Posterior cingulate gyrus (tissue), 11 donors: ENCODE measurements at regions not wholly inside any gene's neighbourhood (a gene's known extent, or its start where the extent isn't known, plus 50 kb on each side); places are given as distances from the start of the nearest gene placed in this dataset.

ENCODE experiments used
- DNase-seq, 10 donors: peaks; one replicate each; pipeline versions ENCODE4 v3.0.0 to v3.0.0-alpha.2; 2020 to 2021; ENCODE audit warnings: mixed read lengths in 3 of 10
- intact Hi-C: fragments of 100-400 bp; cut with DNase I; formaldehyde crosslinking; loops from one replicate; pipeline ENCODE4 v1.15.1; 2023

GRCh38 chr15:69505956-69506556, 53.4 kb downstream of the RPLP1 start:
- intact Hi-C loops: no loop called here
- DNase-seq: peak in 1 of 10 donors; percentile 20

GRCh38 chr15:69508659-69509058, 56.0 kb downstream of the RPLP1 start:
- DNase-seq: peak in 1 of 10 donors; percentile 8
- intact Hi-C loops: no loop called here

GRCh38 chr15:69509131-69509530, 56.5 kb downstream of the RPLP1 start:
- peak in 1 of 10 donors; percentile 22 for DNase-seq
- intact Hi-C loops: no loop called here

GRCh38 chr15:69510556-69510955, 57.9 kb downstream of the RPLP1 start:
- no peak for DNase-seq
- intact Hi-C loops: no loop called here

GRCh38 chr15:69511015-69511414, 58.4 kb downstream of the RPLP1 start:
- intact Hi-C loops: no loop called here
- no peak for DNase-seq

GRCh38 chr15:69511716-69512340, 59.2 kb downstream of the RPLP1 start:
- intact Hi-C loops: no loop called here
- peak in 1 of 10 donors; percentile 3 for DNase-seq

- intact Hi-C loops: no loop called here
- DNase-seq: peak in 1 of 10 donors; percentile 6
These were observed 60.9 kb downstream of the RPLP1 start for GRCh38 chr15:69513450-69513960.

GRCh38 chr15:69513986-69514385, 61.4 kb downstream of the RPLP1 start:
- intact Hi-C loops: no loop called here
- peak in 1 of 10 donors; percentile 29 for DNase-seq

GRCh38 chr15:69515508-69515907, 62.9 kb downstream of the RPLP1 start:
- intact Hi-C loops: no loop called here
- DNase-seq: no peak

GRCh38 chr15:69515926-69516325, 63.3 kb downstream of the RPLP1 start:
- intact Hi-C loops: no loop called here
- DNase-seq: no peak

GRCh38 chr15:69517052-69517451, 64.4 kb downstream of the RPLP1 start:
- intact Hi-C loops: no loop called here
- DNase-seq: peak in 1 of 10 donors; percentile 5

- intact Hi-C loops: no loop called here
- no peak for DNase-seq
These were observed 66.2 kb downstream of the RPLP1 start for GRCh38 chr15:69518806-69519205.

- intact Hi-C loops: no loop called here
These were observed 67.4 kb downstream of the RPLP1 start for GRCh38 chr15:69520067-69520466.

GRCh38 chr15:69522361-69522760, 69.7 kb downstream of the RPLP1 start:
- intact Hi-C loops: loop anchor here (2.0 kb wide), 1 partner anchor 966 kb away; no protein-coding TSS in a partner anchor
- peak in 1 of 10 donors; percentile 11 for DNase-seq

More at GRCh38 chr15:69520067-69520466, 67.4 kb downstream of the RPLP1 start:
- no peak for DNase-seq

- DNase-seq: peak; percentile 70 to 97 (median 89)
- intact Hi-C loops: loop anchor here (2.0 kb wide), 1 partner anchor 965 kb away; no protein-coding TSS in a partner anchor
These were observed 70.7 kb downstream of the RPLP1 start for GRCh38 chr15:69523010-69524001.

GRCh38 chr15:69524296-69524695, 71.7 kb downstream of the RPLP1 start:
- intact Hi-C loops: no loop called here
- peak in 2 of 10 donors; percentile 24 to 66 for DNase-seq

- intact Hi-C loops: no loop called here
These were observed 72.2 kb downstream of the RPLP1 start for GRCh38 chr15:69524814-69525213.

GRCh38 chr15:69525543-69525942, 72.9 kb downstream of the RPLP1 start:
- DNase-seq: peak in 1 of 10 donors; percentile 11
- intact Hi-C loops: no loop called here

More at GRCh38 chr15:69524814-69525213, 72.2 kb downstream of the RPLP1 start:
- peak in 4 of 10 donors; percentile 18 to 57 (median 43) for DNase-seq

- peak in 2 of 10 donors; percentile 58 to 70 for DNase-seq
- intact Hi-C loops: no loop called here
These were observed 73.8 kb downstream of the RPLP1 start for GRCh38 chr15:69526081-69527061.
